HG03097 (cell line): ENCODE measurements at regions not wholly inside any gene's neighbourhood (a gene's known extent, or its start where the extent isn't known, plus 50 kb on each side); places are given as distances from the start of the nearest gene placed in this dataset.
"Not testable (repeated sequence)": the region's sequence is repeated elsewhere in the genome, so short reads cannot be mapped to it uniquely, and the experiment has no call there.

Experiments
- ATAC-seq: cut with Tn5 transposase; IDR thresholded peaks from one replicate; pipeline ENCODE4 v1.9.1; 2021; ENCODE audit not compliant: unreplicated experiment, low FRiP score

GRCh38 chr20:25853718-25854388 is 157.2 kb upstream of the ZNF337 start:
- ATAC-seq: peak; percentile 62

- not testable (repeated sequence) for ATAC-seq
Observed at GRCh38 chr20:25852968-25853717, 156.5 kb upstream of the ZNF337 start.

GRCh38 chr20:25850133-25850532 is 153.5 kb upstream of the ZNF337 start:
- not testable (repeated sequence) for ATAC-seq

GRCh38 chr20:25848222-25848621 is 151.6 kb upstream of the ZNF337 start:
- no peak for ATAC-seq

GRCh38 chr20:25844640-25845039 is 148.0 kb upstream of the ZNF337 start:
- not testable (repeated sequence) for ATAC-seq

- ATAC-seq: not testable (repeated sequence)
Observed at GRCh38 chr20:25813511-25813910, 116.9 kb upstream of the ZNF337 start.

- not testable (repeated sequence) for ATAC-seq
Observed at GRCh38 chr20:25798174-25798993, 101.7 kb upstream of the ZNF337 start.

- ATAC-seq: not testable (repeated sequence)
Observed at GRCh38 chr20:25797062-25797461, 100.4 kb upstream of the ZNF337 start.

- ATAC-seq: not testable (repeated sequence)
Observed at GRCh38 chr20:25777241-25777640, 80.6 kb upstream of the ZNF337 start.

GRCh38 chr20:25774711-25775110 is 78.1 kb upstream of the ZNF337 start:
- ATAC-seq: not testable (repeated sequence)

- not testable (repeated sequence) for ATAC-seq
Observed at GRCh38 chr20:25774203-25774602, 77.5 kb upstream of the ZNF337 start.

GRCh38 chr20:25772437-25772836 is 75.8 kb upstream of the ZNF337 start:
- not testable (repeated sequence) for ATAC-seq

- not testable (repeated sequence) for ATAC-seq
Observed at GRCh38 chr20:25771818-25772217, 75.2 kb upstream of the ZNF337 start.

- no peak for ATAC-seq
Observed at GRCh38 chr20:25761596-25761995, 64.9 kb upstream of the ZNF337 start.

- ATAC-seq: not testable (repeated sequence)
Observed at GRCh38 chr20:25761046-25761445, 64.4 kb upstream of the ZNF337 start.

- ATAC-seq: no peak
Observed at GRCh38 chr20:25750765-25751696, 54.4 kb upstream of the ZNF337 start.

- no peak for ATAC-seq
Observed at GRCh38 chr20:25750220-25750764, 53.6 kb upstream of the ZNF337 start.

- ATAC-seq: no peak
Observed at GRCh38 chr20:25749649-25750048, 53.0 kb upstream of the ZNF337 start.
